NOMO-1 treated with dmso at 0.1 percent for 144 hours (cell line): ENCODE measurements at regions not wholly inside any gene's neighbourhood (a gene's known extent, or its start where the extent isn't known, plus 50 kb on each side); places are given as distances from the start of the nearest gene placed in this dataset.

Experiments
- DNase-seq: peaks from one replicate; lab custom pipeline; 2025; ENCODE audit not compliant: unreplicated experiment; lab: John Stamatoyannopoulos, UW

- DNase-seq = no peak
Observed at GRCh38 chr12:91339106-91339505, 156.5 kb upstream of the DCN start.

DNA sequence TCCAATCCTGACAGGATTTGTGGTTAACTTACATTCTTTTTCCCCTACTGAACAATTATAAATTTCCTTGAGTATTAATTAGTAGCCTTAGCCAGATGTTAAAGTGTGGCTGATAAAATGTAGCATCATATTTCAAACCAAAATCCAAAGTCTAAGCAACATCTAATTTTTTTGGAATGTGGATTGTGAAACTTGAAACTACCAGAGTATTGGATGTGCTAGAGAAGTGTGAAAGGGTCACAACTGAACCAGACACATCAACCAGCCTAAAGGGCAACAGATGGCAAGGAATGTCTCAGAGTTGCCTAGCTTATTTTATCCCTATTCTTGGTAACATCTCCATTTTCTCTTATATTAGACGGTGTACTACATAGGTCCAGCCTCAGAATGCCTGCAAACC is 153.1 kb upstream of the DCN start:
- DNase-seq = no peak

DNA sequence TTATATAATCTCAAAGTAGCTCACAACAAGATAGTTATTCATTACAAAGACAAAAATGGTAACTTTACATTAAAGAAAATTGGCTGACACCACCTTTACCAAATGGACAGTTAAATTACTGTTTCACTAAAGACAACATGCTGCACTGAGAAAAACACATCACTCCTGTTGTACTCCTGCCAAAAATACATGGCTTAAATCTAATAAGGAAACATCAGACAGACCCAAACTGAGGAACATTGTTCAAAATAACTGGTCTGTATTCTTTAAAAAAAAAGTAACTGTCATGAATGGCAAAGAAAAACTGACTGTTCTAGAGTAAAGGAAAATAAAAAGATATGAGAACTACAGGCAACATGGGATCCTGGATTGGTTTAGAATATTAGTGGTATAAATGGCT is 151.3 kb upstream of the DCN start:
- DNase-seq = no peak

GRCh38 chr12:91332302-91332701 is 149.7 kb upstream of the DCN start:
- no peak for DNase-seq

- DNase-seq = no peak
Observed at GRCh38 chr12:91331371-91331770, 148.8 kb upstream of the DCN start.

- DNase-seq = no peak
Observed at GRCh38 chr12:91328451-91328850, 145.8 kb upstream of the DCN start.

DNA sequence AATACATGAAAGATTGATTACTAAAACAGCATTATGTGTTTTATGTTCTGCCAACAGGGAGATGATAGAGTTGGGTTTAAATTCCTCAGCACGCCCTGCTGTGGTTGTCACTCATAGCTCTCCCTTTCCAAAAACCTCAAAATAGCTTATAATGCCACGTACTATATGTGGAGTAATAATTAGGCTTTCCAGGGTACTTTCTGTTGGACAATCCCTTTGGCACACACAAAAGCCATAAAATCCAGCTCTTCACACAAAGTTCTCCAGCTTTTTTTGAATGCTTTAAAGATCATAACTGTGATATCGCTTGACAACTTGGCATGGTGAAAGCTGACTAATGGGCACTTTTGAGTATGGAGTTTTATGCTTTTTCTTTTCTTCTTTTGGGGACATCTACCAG is 145.3 kb upstream of the DCN start:
- no peak for DNase-seq

- DNase-seq = no peak
Observed at GRCh38 chr12:91327131-91327530, 144.5 kb upstream of the DCN start.

- DNase-seq = no peak
Observed at GRCh38 chr12:91326058-91327027, 143.7 kb upstream of the DCN start.

GRCh38 chr12:91320999-91321398 is 138.4 kb upstream of the DCN start:
- DNase-seq = no peak

GRCh38 chr12:91319071-91319760 is 136.6 kb upstream of the DCN start:
- DNase-seq = no peak

DNA sequence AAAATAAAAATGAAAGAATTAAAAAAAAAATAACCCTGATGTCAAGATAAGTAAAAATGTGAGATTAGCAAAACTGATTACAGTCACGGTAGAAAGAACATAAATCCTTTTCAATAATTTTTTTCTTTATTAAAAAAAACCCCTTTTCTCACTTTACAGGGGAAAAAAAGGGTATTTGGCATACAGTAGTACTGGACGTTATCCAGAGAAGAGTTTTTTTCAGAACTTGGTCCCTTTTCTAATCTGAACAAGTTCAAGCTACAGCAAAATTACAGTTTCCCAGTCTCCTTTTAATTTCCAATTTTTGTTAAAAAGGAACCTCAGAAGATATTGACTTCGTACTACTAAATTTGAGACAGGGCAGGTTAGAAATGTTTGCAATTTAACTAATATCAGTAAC is 134.7 kb upstream of the DCN start:
- no peak for DNase-seq

DNA sequence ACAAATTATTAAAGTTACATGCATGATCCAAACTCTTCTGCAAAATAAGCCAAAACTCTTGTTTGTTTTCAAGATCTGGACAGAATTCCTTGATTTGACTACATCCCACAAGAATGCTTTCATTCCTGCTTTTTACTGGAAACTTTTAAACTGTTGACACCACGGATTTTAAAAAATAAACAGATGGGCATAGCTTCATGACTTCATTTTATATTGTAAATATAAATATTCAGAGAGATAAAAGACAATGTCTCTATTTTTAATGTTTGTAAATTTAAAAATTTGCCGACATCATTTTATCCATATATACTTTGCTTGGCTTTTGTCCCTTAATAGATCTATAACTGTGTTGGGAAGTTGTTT is 134.3 kb upstream of the DCN start:
- DNase-seq = no peak

DNA sequence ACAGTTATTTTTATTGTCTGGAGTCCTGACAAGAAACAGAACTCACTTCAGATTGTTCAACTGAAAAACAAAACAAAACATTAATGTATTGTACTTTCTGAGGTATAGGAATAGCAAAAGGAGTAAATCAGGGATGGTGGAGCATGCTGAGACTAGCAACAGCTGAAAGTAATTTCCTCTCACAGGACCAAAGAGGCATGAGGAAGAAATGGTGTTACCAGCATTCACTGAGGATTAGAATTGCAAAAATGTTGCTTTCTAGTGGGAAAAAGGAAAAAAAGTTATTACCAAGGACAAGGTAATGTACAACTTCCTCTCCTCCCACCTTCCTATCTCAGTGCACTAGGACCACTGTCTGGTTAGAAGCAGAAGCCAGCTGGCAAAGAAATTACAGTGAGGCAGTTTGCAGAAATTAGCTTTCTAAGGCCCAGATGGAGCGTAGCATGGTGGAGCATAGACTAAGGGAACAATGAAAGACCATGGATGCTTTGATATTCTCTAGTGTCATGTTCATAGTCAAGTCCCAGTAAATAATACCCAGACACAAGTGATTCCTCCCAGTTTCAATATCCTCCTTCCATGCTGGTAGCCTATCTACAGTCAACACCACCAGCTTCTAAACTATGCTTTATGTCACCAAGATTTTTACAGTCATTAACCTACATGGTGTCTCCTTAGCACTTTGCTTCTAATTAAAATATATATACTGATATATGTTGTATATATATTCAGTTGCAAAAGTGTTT is 133.7 kb upstream of the DCN start:
- no peak for DNase-seq

- no peak for DNase-seq
Observed at GRCh38 chr12:91311081-91311480, 128.5 kb upstream of the DCN start.

GRCh38 chr12:91309450-91309849 is 126.8 kb upstream of the DCN start:
- no peak for DNase-seq

- DNase-seq = no peak
Observed at GRCh38 chr12:91307957-91308670, 125.5 kb upstream of the DCN start.

DNA sequence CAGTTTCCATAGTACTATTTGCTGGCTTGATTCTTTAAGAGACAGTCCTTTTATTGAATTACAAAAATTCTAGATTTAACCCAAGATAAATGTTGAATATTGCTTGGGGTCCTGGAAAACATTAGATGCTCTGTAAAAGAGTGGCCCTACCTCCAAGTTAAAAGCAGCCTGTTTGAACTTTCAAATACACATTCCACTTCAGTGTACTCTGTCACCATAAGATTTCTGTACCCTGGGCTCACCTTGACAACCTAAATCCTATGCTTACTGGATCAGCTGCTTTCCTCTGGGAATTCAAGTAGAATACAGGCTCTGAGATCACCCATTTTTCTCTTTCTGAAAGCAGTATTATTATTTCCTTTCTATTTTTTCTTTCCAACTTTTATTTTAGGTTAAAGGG is 107.7 kb upstream of the DCN start:
- no peak for DNase-seq

DNA sequence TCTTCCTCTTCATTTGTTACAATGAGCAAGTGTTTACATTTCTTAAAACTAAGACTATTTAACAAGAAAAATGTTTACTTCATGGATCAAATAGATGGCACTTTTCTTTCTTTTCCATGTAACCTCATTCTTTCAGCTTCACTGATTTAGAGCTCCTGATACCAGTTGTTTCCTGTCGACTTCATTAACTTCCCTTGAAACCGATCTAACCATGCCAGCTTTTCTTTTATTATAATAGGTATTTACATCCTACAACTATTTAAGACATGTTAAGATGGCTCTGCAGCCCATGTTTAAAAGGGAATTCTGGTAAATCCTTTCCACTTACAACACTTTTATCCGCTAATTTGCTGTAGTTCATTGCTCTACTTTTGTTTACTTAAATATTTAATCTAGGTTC is 107.3 kb upstream of the DCN start:
- no peak for DNase-seq

- DNase-seq = no peak
Observed at GRCh38 chr12:91289072-91289471, 106.5 kb upstream of the DCN start.

DNA sequence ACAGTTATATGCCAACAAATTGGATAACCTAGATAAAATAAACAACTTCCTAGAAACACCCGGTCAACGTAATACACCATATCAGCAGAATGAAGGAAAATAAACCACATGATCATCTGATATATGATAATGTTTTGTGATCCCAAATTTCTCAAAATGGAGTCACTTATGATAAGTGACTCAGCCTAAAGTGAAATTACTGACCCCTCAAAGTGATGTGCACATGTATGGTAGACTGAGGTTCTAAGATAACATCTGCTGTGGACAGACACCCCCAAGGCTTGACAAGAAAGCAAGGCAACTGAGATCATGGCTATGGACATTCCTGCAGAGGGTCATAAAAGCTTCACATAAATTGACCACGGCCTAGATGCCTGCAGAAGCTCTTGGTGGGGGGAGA is 105.1 kb upstream of the DCN start:
- DNase-seq = no peak
